OCI-LY7 (cell line): ENCODE measurements at regions not wholly inside any gene's neighbourhood (a gene's known extent, or its start where the extent isn't known, plus 50 kb on each side); places are given as distances from the start of the nearest gene placed in this dataset.

ENCODE experiments used
- BruUV-seq: library from RNA; stranded (reverse); fragments of 400-500 nt; replicated peaks from 2 replicates; lab custom pipeline; 2021; lab: Mats Ljungman, UMichigan
- CTCF ChIA-PET: fragments of 300-600 bp; sonication (Branson Sonifier 250); formaldehyde crosslinking; loops from one replicate; lab custom pipeline; 2022; ENCODE audit warnings: antibody characterized with exemption; ENCODE audit not compliant: unreplicated experiment; lab: Charles Lee
- POLR2A ChIA-PET: fragments of 300-600 bp; sonication (Branson Sonifier 250); formaldehyde crosslinking; loops from one replicate; lab custom pipeline; 2022; ENCODE audit warnings: antibody characterized with exemption; lab: Charles Lee
- DNase-seq: peaks from one replicate; pipeline ENCODE4 v3.0.0-alpha.2; 2015; ENCODE audit warnings: low spot score
- H2AFZ ChIP-seq: fragments of 200-600 bp; sonication (generic), shearing (Covaris generic); 2 replicates; pipeline ENCODE4 v1.6.1; 2014; ENCODE audit warnings: mild to moderate bottlenecking, antibody characterized with exemption, low read length, moderate library complexity
- H3K27ac ChIP-seq: fragments of 200-600 bp; sonication (generic); 2 replicates; pipeline ENCODE4 v1.5.1; 2014; ENCODE audit warnings: mixed run types, low read depth, mild to moderate bottlenecking, moderate library complexity, low read length, inconsistent platforms; ENCODE audit not compliant: poor library complexity, severe bottlenecking
- H3K36me3 ChIP-seq: fragments of 200-600 bp; sonication (generic); 2 replicates; pipeline ENCODE4 v1.6.1; 2014; ENCODE audit warnings: mild to moderate bottlenecking, antibody characterized with exemption, low read length, moderate library complexity, mixed read lengths; ENCODE audit not compliant: insufficient read depth
- H3K4me1 ChIP-seq: fragments of 200-600 bp; sonication (generic); 2 replicates; pipeline ENCODE4 v1.5.1; 2014; ENCODE audit warnings: mild to moderate bottlenecking, low read length; ENCODE audit not compliant: insufficient read depth, poor library complexity, severe bottlenecking
- H3K4me2 ChIP-seq: fragments of 200-600 bp; sonication (generic); 2 replicates; pipeline ENCODE4 v1.6.1; 2014; ENCODE audit warnings: mild to moderate bottlenecking, low read length
- H3K4me3 ChIP-seq: fragments of 200-600 bp; sonication (generic); 2 replicates; pipeline ENCODE4 v1.5.1; 2014; ENCODE audit warnings: mild to moderate bottlenecking, low read depth, low read length; ENCODE audit not compliant: poor library complexity, severe bottlenecking
- H3K79me2 ChIP-seq: fragments of 200-600 bp; sonication (generic); 2 replicates; pipeline ENCODE4 v1.6.1; 2016; ENCODE audit warnings: low read depth, mild to moderate bottlenecking, low read length, moderate library complexity, mixed read lengths; ENCODE audit not compliant: insufficient read depth
- H3K9me2 ChIP-seq: fragments of 200-600 bp; sonication (generic); 2 replicates; pipeline ENCODE4 v1.6.1; 2016; ENCODE audit warnings: mild to moderate bottlenecking, low read length, mixed read lengths; ENCODE audit not compliant: insufficient read depth
- H3K9me3 ChIP-seq: fragments of 200-600 bp; sonication (generic); 2 replicates; pipeline ENCODE4 v1.6.1; 2014; ENCODE audit warnings: mild to moderate bottlenecking, mixed run types, low read length, mixed read lengths
- H4K20me1 ChIP-seq: fragments of 200-600 bp; sonication (generic); 2 replicates; pipeline ENCODE4 v1.6.1; 2014; ENCODE audit warnings: mild to moderate bottlenecking, antibody characterized with exemption, low read length, moderate library complexity, mixed read lengths; ENCODE audit not compliant: insufficient read depth
- EZH2phosphoT487 ChIP-seq: fragments of 200-600 bp; sonication (generic); IDR thresholded peaks from 2 replicates; pipeline ENCODE4 v1.6.1; 2018; ENCODE audit warnings: low read depth, borderline replicate concordance, mild to moderate bottlenecking, mixed run types, antibody characterized with exemption, low read length, moderate library complexity, mixed read lengths
- intact Hi-C: fragments of 100-400 bp; cut with micrococcal nuclease; formaldehyde crosslinking; loops from one replicate; pipeline ENCODE4 v1.10.0; 2022; ENCODE audit not compliant: unreplicated experiment
- TF ChIP-seq, protein P1 (sequence below): fragments of 200-600 bp; sonication (generic); conservative IDR thresholded peaks from 2 replicates; pipeline ENCODE4 v1.5.1; 2014; ENCODE audit warnings: mild to moderate bottlenecking, antibody characterized with exemption, low read length, moderate library complexity, mixed read lengths

GRCh38 chr7:108861071-108861470 lies 291.4 kb downstream of the DNAJB9 start:
- no peaks in the 10 kb centered on the region for H4K20me1 ChIP-seq
- no peaks in the 10 kb centered on the region for H3K4me1 ChIP-seq
- no TSS peak for BruUV-seq
- TF ChIP-seq EZH2phosphoT487 = no peak
- TF ChIP-seq, protein P1, sequence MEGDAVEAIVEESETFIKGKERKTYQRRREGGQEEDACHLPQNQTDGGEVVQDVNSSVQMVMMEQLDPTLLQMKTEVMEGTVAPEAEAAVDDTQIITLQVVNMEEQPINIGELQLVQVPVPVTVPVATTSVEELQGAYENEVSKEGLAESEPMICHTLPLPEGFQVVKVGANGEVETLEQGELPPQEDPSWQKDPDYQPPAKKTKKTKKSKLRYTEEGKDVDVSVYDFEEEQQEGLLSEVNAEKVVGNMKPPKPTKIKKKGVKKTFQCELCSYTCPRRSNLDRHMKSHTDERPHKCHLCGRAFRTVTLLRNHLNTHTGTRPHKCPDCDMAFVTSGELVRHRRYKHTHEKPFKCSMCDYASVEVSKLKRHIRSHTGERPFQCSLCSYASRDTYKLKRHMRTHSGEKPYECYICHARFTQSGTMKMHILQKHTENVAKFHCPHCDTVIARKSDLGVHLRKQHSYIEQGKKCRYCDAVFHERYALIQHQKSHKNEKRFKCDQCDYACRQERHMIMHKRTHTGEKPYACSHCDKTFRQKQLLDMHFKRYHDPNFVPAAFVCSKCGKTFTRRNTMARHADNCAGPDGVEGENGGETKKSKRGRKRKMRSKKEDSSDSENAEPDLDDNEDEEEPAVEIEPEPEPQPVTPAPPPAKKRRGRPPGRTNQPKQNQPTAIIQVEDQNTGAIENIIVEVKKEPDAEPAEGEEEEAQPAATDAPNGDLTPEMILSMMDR = no peak
- no peak for DNase-seq
- no peaks in the 10 kb centered on the region for H3K9me2 ChIP-seq
- no peaks in the 10 kb centered on the region for H3K79me2 ChIP-seq
- POLR2A ChIA-PET = no interaction called here
- no peaks in the 10 kb centered on the region for H3K9me3 ChIP-seq
- H3K27ac ChIP-seq = no peak overlapping the region
- intact Hi-C loops = no loop called here
- CTCF ChIA-PET = no interaction called here
- no peak overlapping the region for H3K4me2 ChIP-seq
- no peak overlapping the region for H3K4me3 ChIP-seq
- H3K36me3 ChIP-seq = no peaks in the 10 kb centered on the region
- H2AFZ ChIP-seq = no peak overlapping the region

GRCh38 chr7:108863227-108863848 lies 293.7 kb downstream of the DNAJB9 start:
- Histone ChIP-seq H4K20me1 (no peaks in the 10 kb centered on the region), H3K4me2 (no peak overlapping the region), H3K4me1 (no peaks in the 10 kb centered on the region), H3K79me2 (no peaks in the 10 kb centered on the region), H3K9me2 (no peaks in the 10 kb centered on the region), H2AFZ (no peak overlapping the region), H3K4me3 (no peak overlapping the region), H3K36me3 (no peaks in the 10 kb centered on the region), H3K27ac (no peak overlapping the region), H3K9me3 (no peaks in the 10 kb centered on the region)
- POLR2A ChIA-PET = interaction anchor here (0.6 kb wide), 1 partner anchor 929 kb away, joined by 3 read pairs; no protein-coding TSS in a partner anchor
- TF ChIP-seq, protein P1 = no peak
- TF ChIP-seq EZH2phosphoT487 = no peak
- no TSS peak for BruUV-seq
- intact Hi-C loops = no loop called here
- CTCF ChIA-PET = no interaction called here
- no peak for DNase-seq

GRCh38 chr7:108869070-108869469 lies 299.4 kb downstream of the DNAJB9 start:
- ChIA-PET POLR2A (no interaction called here), CTCF (no interaction called here)
- no peaks in the 10 kb centered on the region for H4K20me1 ChIP-seq
- H3K79me2 ChIP-seq = no peaks in the 10 kb centered on the region
- no peaks in the 10 kb centered on the region for H3K36me3 ChIP-seq
- H3K27ac ChIP-seq = no peak overlapping the region
- H2AFZ ChIP-seq = no peak overlapping the region
- no TSS peak for BruUV-seq
- no peak for TF ChIP-seq EZH2phosphoT487
- TF ChIP-seq, protein P1 = no peak
- no peaks in the 10 kb centered on the region for H3K9me2 ChIP-seq
- no peaks in the 10 kb centered on the region for H3K4me1 ChIP-seq
- intact Hi-C loops = no loop called here
- no peak overlapping the region for H3K4me3 ChIP-seq
- no peak for DNase-seq
- H3K4me2 ChIP-seq = no peak overlapping the region
- no peaks in the 10 kb centered on the region for H3K9me3 ChIP-seq
